ENCODE measurements at regions not wholly inside any gene's neighbourhood (a gene's known extent, or its start where the extent isn't known, plus 50 kb on each side); places are given as distances from the start of the nearest gene placed in this dataset.

GRCh38 chr21:35525443-35525842 lies 476.3 kb upstream of the RUNX1 start:
- in situ Hi-C loops (cut with HindIII; ENCODE audit: extremely low pct_ligation_motif_present, low pct_unique_long_range_greater_than_20kb) (no loop called here), intact Hi-C loops (cut with micrococcal nuclease; ENCODE audit: unreplicated experiment) (no loop called here)
- Histone ChIP-seq H3K36me3 (replicated peaks in 1 of 2; ENCODE audit: control insufficient read depth in 1 of 2, insufficient read depth in 2 of 2, low read length in 2 of 2) (no peaks in the 10 kb centered on the region), H3K4me2 (ENCODE audit: low read depth, low read length) (no peak overlapping the region), H3K27me3 (ENCODE audit: control insufficient read depth in 1 of 2, insufficient read depth in 2 of 2, low read length in 2 of 2) (no peaks in the 10 kb centered on the region), H3K79me2 (ENCODE audit: insufficient read depth, low read length) (no peaks in the 10 kb centered on the region), H3K9ac (ENCODE audit: insufficient read depth, low read depth, low read length) (no peak overlapping the region), H4K20me1 (ENCODE audit: insufficient read depth, low read length) (no peaks in the 10 kb centered on the region), H3K27ac (ENCODE audit: extremely low read length, insufficient read depth, low read length) (no peak overlapping the region), H3K4me3 (replicated peaks in 1 of 3; ENCODE audit: insufficient read depth in 1 of 3, low read depth in 2 of 3, low read length in 3 of 3) (no peak overlapping the region), H3K4me1 (ENCODE audit: insufficient read depth, low read length) (peaks cover 12% of the 10 kb centered on the region), H3K9me3 (ENCODE audit: low read length) (no peaks in the 10 kb centered on the region), H2AFZ (ENCODE audit: low read length) (no peak overlapping the region)
- BruUV-seq (replicated peaks) = no TSS peak
- no peak for ATAC-seq
- TF ChIP-seq, protein P1, sequence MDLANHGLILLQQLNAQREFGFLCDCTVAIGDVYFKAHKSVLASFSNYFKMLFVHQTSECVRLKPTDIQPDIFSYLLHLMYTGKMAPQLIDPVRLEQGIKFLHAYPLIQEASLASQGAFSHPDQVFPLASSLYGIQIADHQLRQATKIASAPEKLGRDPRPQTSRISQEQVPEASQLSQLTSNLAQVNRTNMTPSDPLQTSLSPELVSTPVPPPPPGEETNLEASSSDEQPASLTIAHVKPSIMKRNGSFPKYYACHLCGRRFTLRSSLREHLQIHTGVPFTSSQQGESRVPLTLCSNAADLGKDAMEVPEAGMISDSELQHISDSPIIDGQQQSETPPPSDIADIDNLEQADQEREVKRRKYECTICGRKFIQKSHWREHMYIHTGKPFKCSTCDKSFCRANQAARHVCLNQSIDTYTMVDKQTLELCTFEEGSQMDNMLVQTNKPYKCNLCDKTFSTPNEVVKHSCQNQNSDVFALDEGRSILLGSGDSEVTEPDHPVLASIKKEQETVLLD (CRISPR knock-in tag; IDR thresholded peaks at IDR 0.05; ENCODE audit: low read depth) = no peak
- no peak for TF ChIP-seq ETV6 (CRISPR knock-in tag; conservative IDR thresholded peaks at IDR 0.05)
- TF ChIP-seq RBFOX2 (IDR thresholded peaks at IDR 0.05; ENCODE audit: low read depth, low read length) = no peak
- no peak for TF ChIP-seq ZNF274 (CRISPR knock-in tag; IDR thresholded peaks at IDR 0.05)
- TF ChIP-seq ZSCAN30 (CRISPR knock-in tag; IDR thresholded peaks at IDR 0.05) = no peak
- no peak for TF ChIP-seq NBN (conservative IDR thresholded peaks at IDR 0.05)
- no peak for TF ChIP-seq NFIC (IDR thresholded peaks at IDR 0.05; ENCODE audit: low read length)
- TF ChIP-seq MAF1 (CRISPR knock-in tag; IDR thresholded peaks at IDR 0.05; ENCODE audit: borderline replicate concordance) = no peak
- no peak for TF ChIP-seq KDM1A (CRISPR knock-in tag; IDR thresholded peaks at IDR 0.05)
- TF ChIP-seq ETV5 (CRISPR knock-in tag; IDR thresholded peaks at IDR 0.05; ENCODE audit: borderline replicate concordance) = no peak
- ChIA-PET CTCF (ENCODE audit: low intra/inter-chr PET ratio, low total read pairs) (no interaction called here), POLR2A (no interaction called here)
- DNase-seq (ENCODE audit: low spot score) = no peak
- 0% methylated on average over 1 of the region's 2 CpGs for WGBS (ENCODE audit: low lambda C conversion rate)
- FAIRE-seq = no peak

Measured in HepG2 (cell line).